ENCODE measurements at regions not wholly inside any gene's neighbourhood (a gene's known extent, or its start where the extent isn't known, plus 50 kb on each side); places are given as distances from the start of the nearest gene placed in this dataset.

DNA sequence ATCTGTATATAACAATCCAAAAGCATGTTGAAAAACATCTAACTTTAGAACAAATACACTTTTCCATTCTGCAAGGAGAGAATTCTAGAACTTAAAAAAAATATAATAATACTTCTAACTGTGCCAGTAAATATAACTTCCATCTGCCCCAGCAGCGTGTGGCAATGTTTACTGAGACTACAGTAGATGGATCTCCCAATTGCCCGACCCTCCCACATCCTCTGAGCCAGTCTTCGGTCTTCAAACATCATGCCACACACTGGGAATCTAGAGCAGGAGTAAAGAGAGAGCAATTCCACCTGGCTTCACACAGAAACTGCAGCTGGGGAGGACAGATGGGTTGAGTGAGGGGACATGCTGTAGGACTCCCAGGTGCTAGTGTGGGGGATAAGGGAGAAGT lies 121.3 kb upstream of the NHSL1 start:
- peaks cover 5% of the 10 kb centered on the region for H3K79me1 ChIP-seq (ENCODE audit: low read depth, low read length)
- POLR2A ChIA-PET (ENCODE audit: partially characterized antibody) = no interaction called here
- DNase-seq (ENCODE audit: low read depth in 1 of 2, low spot score in 2 of 2) (no peak), FAIRE-seq (no peak)
- no peak overlapping the region for H2AK5ac ChIP-seq (ENCODE audit: low read depth, low read length)
- peaks cover 0 to 10% of the 10 kb centered on the region in 2 experiments; a peak in 2 of 4 replicates for H3K79me2 ChIP-seq (ENCODE audit: control insufficient read depth in 1 of 2, insufficient read depth in 2 of 2, low read length in 2 of 2)
- CTCF ChIA-PET (ENCODE audit: partially characterized antibody) = interaction anchor here (1.3 kb wide), 1 partner anchor 11 kb away, joined by 3 read pairs; no protein-coding TSS in a partner anchor
- H2BK15ac ChIP-seq (ENCODE audit: low read length) = no peak overlapping the region
- H3K27ac ChIP-seq (ENCODE audit: low read depth, low read length) = no peak overlapping the region
- no peaks in the 10 kb centered on the region for H3K27me3 ChIP-seq (replicated peaks in 1 of 4; ENCODE audit: control insufficient read depth in 3 of 4, extremely low read depth in 1 of 4, insufficient read depth in 3 of 4, low read length in 3 of 4)
- 85% methylated on average over 3 of the region's 3 CpGs; no CpG with 5 or more reads in 1 of the 2 experiments for WGBS, 2 experiments (ENCODE audit: extremely low coverage in 1 of 2, insufficient coverage in 1 of 2, insufficient read length in 1 of 2, insufficient replicate concordance in 2 of 2, low coverage in 1 of 2, low lambda C conversion rate in 2 of 2, missing lambda C conversion rate in 1 of 2)
- no peak overlapping the region for H2BK5ac ChIP-seq (ENCODE audit: low read depth, low read length)
- no peak overlapping the region for H2BK20ac ChIP-seq (ENCODE audit: low read length)
- no peak overlapping the region for H3K4ac ChIP-seq (replicated peaks; ENCODE audit: insufficient read length, low read depth, low read length)
- H2AFZ ChIP-seq (ENCODE audit: low read length) = no peak overlapping the region
- H3K4me1 ChIP-seq (replicated peaks in 1 of 4; ENCODE audit: control insufficient read depth in 3 of 4, insufficient read depth in 4 of 4, low read length in 3 of 4) = no peaks in the 10 kb centered on the region
- no peak overlapping the region for H3K56ac ChIP-seq (replicated peaks; ENCODE audit: insufficient read length, low read depth, low read length)
- H3K9ac ChIP-seq (replicated peaks in 1 of 4; ENCODE audit: extremely low read depth in 1 of 4, low read depth in 3 of 4, low read length in 3 of 4) = no peak overlapping the region
- no peak overlapping the region for H3K23ac ChIP-seq (ENCODE audit: insufficient read length)
- no peak overlapping the region for H4K8ac ChIP-seq (ENCODE audit: extremely low read depth, insufficient read depth, low read length)
- H4K20me1 ChIP-seq (replicated peaks in 1 of 2; ENCODE audit: control insufficient read depth in 1 of 2, insufficient read depth in 2 of 2, low read length in 2 of 2) = peaks cover 0 to 2% of the 10 kb centered on the region in 2 experiments
- no peak overlapping the region for H2BK120ac ChIP-seq (replicated peaks; ENCODE audit: low read depth, low read length)
- no peaks in the 10 kb centered on the region for H3K9me3 ChIP-seq (ENCODE audit: insufficient read depth in 2 of 2, low read depth in 1 of 2, low read length in 1 of 2)
- no peak overlapping the region for H3K14ac ChIP-seq (ENCODE audit: insufficient read length)
- TF ChIP-seq HDAC2 (IDR thresholded peaks at IDR 0.05; ENCODE audit: borderline replicate concordance in 1 of 2, low read depth in 2 of 2, low read length in 2 of 2) (no peak), BCL11A (IDR thresholded peaks at IDR 0.05; ENCODE audit: low read depth in 2 of 2, low read length in 2 of 2) (no peak), CREB1 (IDR thresholded peaks at IDR 0.05) (no peak), SRF (IDR thresholded peaks at IDR 0.05; ENCODE audit: low read depth, low read length) (no peak), PHF8 (conservative IDR thresholded peaks at IDR 0.05; ENCODE audit: low read depth, low read length) (no peak), TBP (IDR thresholded peaks at IDR 0.05; ENCODE audit: low read depth, low read length) (no peak), CHD1 (IDR thresholded peaks at IDR 0.05; ENCODE audit: low read depth, low read length) (no peak)
- TF ChIP-seq, protein P1, sequence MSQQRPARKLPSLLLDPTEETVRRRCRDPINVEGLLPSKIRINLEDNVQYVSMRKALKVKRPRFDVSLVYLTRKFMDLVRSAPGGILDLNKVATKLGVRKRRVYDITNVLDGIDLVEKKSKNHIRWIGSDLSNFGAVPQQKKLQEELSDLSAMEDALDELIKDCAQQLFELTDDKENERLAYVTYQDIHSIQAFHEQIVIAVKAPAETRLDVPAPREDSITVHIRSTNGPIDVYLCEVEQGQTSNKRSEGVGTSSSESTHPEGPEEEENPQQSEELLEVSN (IDR thresholded peaks at IDR 0.05) = no peak
- TF ChIP-seq, protein P2, sequence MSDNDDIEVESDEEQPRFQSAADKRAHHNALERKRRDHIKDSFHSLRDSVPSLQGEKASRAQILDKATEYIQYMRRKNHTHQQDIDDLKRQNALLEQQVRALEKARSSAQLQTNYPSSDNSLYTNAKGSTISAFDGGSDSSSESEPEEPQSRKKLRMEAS (IDR thresholded peaks at IDR 0.05) = no peak
- H3K23me2 ChIP-seq (ENCODE audit: low read depth, low read length) = no peaks in the 10 kb centered on the region
- H2BK12ac ChIP-seq (ENCODE audit: low read depth, low read length) = no peak overlapping the region
- H4K5ac ChIP-seq (ENCODE audit: insufficient read length, low read depth, low read length) = no peak overlapping the region
- H3K4me3 ChIP-seq (ENCODE audit: extremely low read depth in 1 of 4, insufficient read depth in 2 of 4, low read depth in 3 of 4, low read length in 4 of 4) = no peak overlapping the region
- H3K4me2 ChIP-seq (ENCODE audit: insufficient read depth in 1 of 2, low read depth in 2 of 2, low read length in 2 of 2) = no peak overlapping the region; a peak in 1 of 4 replicates
- no peaks in the 10 kb centered on the region for H3K36me3 ChIP-seq (ENCODE audit: control insufficient read depth in 2 of 4, insufficient read depth in 4 of 4, low read length in 3 of 4)
- H4K91ac ChIP-seq (replicated peaks; ENCODE audit: insufficient read length, low read length) = no peak overlapping the region
- H3K18ac ChIP-seq (ENCODE audit: extremely low read depth, low read length) = no peak overlapping the region
